ENCODE measurements at regions not wholly inside any gene's neighbourhood (a gene's known extent, or its start where the extent isn't known, plus 50 kb on each side); places are given as distances from the start of the nearest gene placed in this dataset.

- intact Hi-C loops (cut with micrococcal nuclease), result no loop called here
These were observed 89.4 kb upstream of the IGLL5 start for GRCh38 chr22:22798232-22798616.

GRCh38 chr22:22798716-22799115 is 88.9 kb upstream of the IGLL5 start:
- intact Hi-C loops (cut with micrococcal nuclease), result no loop called here

GRCh38 chr22:22799561-22799960 is 88.1 kb upstream of the IGLL5 start:
- intact Hi-C loops (cut with micrococcal nuclease), result no loop called here

GRCh38 chr22:22800716-22801115 is 86.9 kb upstream of the IGLL5 start:
- intact Hi-C loops (cut with micrococcal nuclease), result loop anchor here (5.0 kb wide), 1 partner anchor 142 kb away; no protein-coding TSS in a partner anchor

- intact Hi-C loops (cut with micrococcal nuclease), result loop anchor here (1.0 to 5.0 kb wide), 6 partner anchors 14 to 154 kb away; no protein-coding TSS in a partner anchor
These were observed 85.2 kb upstream of the IGLL5 start for GRCh38 chr22:22802339-22802970.

- intact Hi-C loops (cut with micrococcal nuclease), result loop anchor here (5.0 kb wide), 1 partner anchor 139 kb away; no protein-coding TSS in a partner anchor
These were observed 84.2 kb upstream of the IGLL5 start for GRCh38 chr22:22803285-22803853.

GRCh38 chr22:22810018-22810427 is 77.6 kb upstream of the IGLL5 start:
- intact Hi-C loops (cut with micrococcal nuclease), result loop anchor here (1.0 kb wide), 2 partner anchors 38 to 67 kb away; no protein-coding TSS in a partner anchor

- intact Hi-C loops (cut with micrococcal nuclease), result loop anchor here (1.0 kb wide), 2 partner anchors 38 to 67 kb away; no protein-coding TSS in a partner anchor
These were observed 77.1 kb upstream of the IGLL5 start for GRCh38 chr22:22810471-22810870.

GRCh38 chr22:22811016-22812009 is 76.3 kb upstream of the IGLL5 start:
- intact Hi-C loops (cut with micrococcal nuclease), result no loop called here

- intact Hi-C loops (cut with micrococcal nuclease), result no loop called here
These were observed 75.3 kb upstream of the IGLL5 start for GRCh38 chr22:22812031-22812905.

- intact Hi-C loops (cut with micrococcal nuclease), result no loop called here
These were observed 74.2 kb upstream of the IGLL5 start for GRCh38 chr22:22813126-22814075.

- intact Hi-C loops (cut with micrococcal nuclease), result no loop called here
These were observed 72.8 kb upstream of the IGLL5 start for GRCh38 chr22:22814666-22815396.

GRCh38 chr22:22815397-22816170 is 72.0 kb upstream of the IGLL5 start:
- intact Hi-C loops (cut with micrococcal nuclease), result no loop called here

GRCh38 chr22:22816171-22816514 is 71.5 kb upstream of the IGLL5 start:
- intact Hi-C loops (cut with micrococcal nuclease), result no loop called here

- intact Hi-C loops (cut with micrococcal nuclease), result no loop called here
These were observed 70.7 kb upstream of the IGLL5 start for GRCh38 chr22:22816766-22817410.

- intact Hi-C loops (cut with micrococcal nuclease), result loop anchor here (2.0 kb wide), 2 partner anchors 31 to 325 kb away; no protein-coding TSS in a partner anchor
These were observed 70.0 kb upstream of the IGLL5 start for GRCh38 chr22:22817468-22818201.

GRCh38 chr22:22818202-22818538 is 69.4 kb upstream of the IGLL5 start:
- intact Hi-C loops (cut with micrococcal nuclease), result loop anchor here (2.0 kb wide), 2 partner anchors 31 to 325 kb away; no protein-coding TSS in a partner anchor

Measured in T-helper 1 cell treated with Interleukin-12 subunit alpha and Interleukin-12 subunit beta and Interleukin-4 antibody, amounts not matched to agents 30 ng/mL and 1 ng/mL, for 36 hours (primary cell).